GM23338 (cell line): ENCODE measurements at regions not wholly inside any gene's neighbourhood (a gene's known extent, or its start where the extent isn't known, plus 50 kb on each side); places are given as distances from the start of the nearest gene placed in this dataset.

Experiments
- ATAC-seq: fragments of 200-7000 bp; cut with Tn5 transposase; 3 replicates; pipeline ENCODE4 v1.9.1; 2020
- DNase-seq: peaks from one replicate; pipeline ENCODE4 v3.0.0-alpha.2; 2015; ENCODE audit warnings: low spot score
- H2AFZ ChIP-seq: fragments of 200-600 bp; sonication (generic); 2 replicates; pipeline ENCODE4 v1.8.0; 2016; ENCODE audit warnings: antibody characterized with exemption, mild to moderate bottlenecking, moderate library complexity
- H3F3A ChIP-seq: fragments of 200-600 bp; sonication (generic); replicated peaks from 2 replicates; pipeline ENCODE4 v1.8.0; 2017; ENCODE audit warnings: antibody characterized with exemption, mixed run types, low read depth
- H3K27ac ChIP-seq: fragments of 200-600 bp; sonication (generic); 2 replicates; pipeline ENCODE4 v1.6.1; 2016; ENCODE audit warnings: low read depth
- H3K27me3 ChIP-seq: fragments of 200-600 bp; sonication (generic); 2 replicates; pipeline ENCODE4 v1.8.0; 2016; ENCODE audit warnings: mild to moderate bottlenecking, mixed run types, moderate library complexity; ENCODE audit not compliant: insufficient read depth
- H3K36me3 ChIP-seq: fragments of 200-600 bp; sonication (generic); 2 replicates; pipeline ENCODE4 v1.8.0; 2016; ENCODE audit warnings: mild to moderate bottlenecking; ENCODE audit not compliant: insufficient read depth
- H3K4me1 ChIP-seq: fragments of 200-600 bp; sonication (generic); 2 replicates; pipeline ENCODE4 v1.8.0; 2016; ENCODE audit warnings: mild to moderate bottlenecking, moderate library complexity; ENCODE audit not compliant: insufficient read depth
- H3K4me2 ChIP-seq: fragments of 200-600 bp; sonication (generic); 2 replicates; pipeline ENCODE4 v1.7.1; 2017; ENCODE audit warnings: mixed run types
- H3K4me3 ChIP-seq: fragments of 200-600 bp; sonication (generic); 2 replicates; pipeline ENCODE4 v1.6.1; 2016; ENCODE audit warnings: mixed run types
- H3K79me2 ChIP-seq: fragments of 200-600 bp; sonication (generic); replicated peaks from 2 replicates; pipeline ENCODE4 v1.8.0; 2017; ENCODE audit warnings: mild to moderate bottlenecking; ENCODE audit not compliant: insufficient read depth
- H3K9me2 ChIP-seq: fragments of 200-600 bp; sonication (generic); 2 replicates; pipeline ENCODE4 v1.8.0; 2017; ENCODE audit not compliant: insufficient read depth
- H4K20me1 ChIP-seq: fragments of 200-600 bp; sonication (generic); replicated peaks from 2 replicates; pipeline ENCODE4 v1.8.0; 2017; ENCODE audit warnings: mild to moderate bottlenecking; ENCODE audit not compliant: insufficient read depth
- H3K27ac Mint-ChIP-seq: 2 replicates; pipeline ENCODE4 v1.8.0; 2020; ENCODE audit warnings: inconsistent platforms, mild to moderate bottlenecking, moderate library complexity, mixed read lengths
- H3K27me3 Mint-ChIP-seq: 3 replicates; pipeline ENCODE4 v1.8.0; 2022; ENCODE audit warnings: low read depth, mild to moderate bottlenecking, moderate library complexity, mixed read lengths, inconsistent platforms; ENCODE audit not compliant: insufficient read depth, poor library complexity
- H3K36me3 Mint-ChIP-seq: 3 replicates; pipeline ENCODE4 v1.8.0; 2021; ENCODE audit warnings: low read depth, mild to moderate bottlenecking, inconsistent platforms, moderate library complexity, mixed read lengths
- H3K4me1 Mint-ChIP-seq: 3 replicates; pipeline ENCODE4 v1.8.0; 2020; ENCODE audit warnings: mild to moderate bottlenecking, inconsistent platforms, mixed read lengths
- H3K4me3 Mint-ChIP-seq: 3 replicates; pipeline ENCODE4 v1.8.0; 2021; ENCODE audit warnings: moderate library complexity, mild to moderate bottlenecking, inconsistent platforms, mixed read lengths
- H3K9me3 Mint-ChIP-seq: 3 replicates; pipeline ENCODE4 v1.8.0; 2020; ENCODE audit warnings: moderate library complexity, mild to moderate bottlenecking, inconsistent platforms, mixed read lengths
- CREB1 ChIP-seq: fragments of 250-450 bp; sonication (Bioruptor Pico); IDR thresholded peaks from 2 replicates; pipeline ENCODE4 v1.5.0; 2020; ENCODE audit warnings: low read depth, mild to moderate bottlenecking, moderate library complexity
- CTCF ChIP-seq, 2 experiments: fragments of 200-600 bp in 1 of 2; sonication (generic) in 1 of 2; conservative IDR thresholded peaks; 2 replicates each; pipeline versions ENCODE4 v1.5.1 to v1.6.1; 2016 to 2017; ENCODE audit warnings: antibody characterized with exemption in 2 of 2, low read depth in 2 of 2, mild to moderate bottlenecking in 2 of 2, moderate library complexity in 1 of 2
- ETS1 ChIP-seq: IDR thresholded peaks from 2 replicates; pipeline ENCODE4 v1.6.1; 2016; ENCODE audit warnings: antibody characterized with exemption
- EZH2 ChIP-seq: fragments of 200-600 bp; sonication (generic); IDR thresholded peaks from one replicate; pipeline ENCODE4 v1.8.0; 2017; ENCODE audit warnings: antibody characterized with exemption, mild to moderate bottlenecking, low read depth; ENCODE audit not compliant: unreplicated experiment
- EZH2phosphoT487 ChIP-seq: fragments of 200-600 bp; sonication (generic); IDR thresholded peaks from one replicate; pipeline ENCODE4 v1.8.1; 2018; ENCODE audit warnings: antibody characterized with exemption; ENCODE audit not compliant: unreplicated experiment
- JUNB ChIP-seq: IDR thresholded peaks from one replicate; pipeline ENCODE4 v1.6.1; 2016; ENCODE audit warnings: antibody characterized with exemption; ENCODE audit not compliant: unreplicated experiment
- NANOG ChIP-seq: IDR thresholded peaks from 2 replicates; pipeline ENCODE4 v1.6.1; 2016; ENCODE audit warnings: antibody characterized with exemption, borderline replicate concordance
- POLR2AphosphoS5 ChIP-seq: IDR thresholded peaks from 2 replicates; pipeline ENCODE4 v1.6.1; 2016; ENCODE audit warnings: antibody characterized with exemption, low read depth
- REST ChIP-seq: IDR thresholded peaks from one replicate; pipeline ENCODE4 v1.6.1; 2018; ENCODE audit warnings: antibody characterized with exemption; ENCODE audit not compliant: unreplicated experiment
- STAT1 ChIP-seq: IDR thresholded peaks from one replicate; pipeline ENCODE4 v1.6.1; 2016; ENCODE audit warnings: antibody characterized with exemption; ENCODE audit not compliant: unreplicated experiment
- ZNF114 ChIP-seq: fragments of 250-450 bp; sonication (Bioruptor Pico); IDR thresholded peaks from 2 replicates; pipeline ENCODE4 v1.5.0; 2020; ENCODE audit warnings: mild to moderate bottlenecking, moderate library complexity
- ZNF331 ChIP-seq: fragments of 250-450 bp; sonication (Bioruptor Pico); IDR thresholded peaks from 2 replicates; pipeline ENCODE4 v1.5.0; 2020; ENCODE audit warnings: low read depth, mild to moderate bottlenecking, moderate library complexity
- ZNF462 ChIP-seq: fragments of 250-450 bp; sonication (Bioruptor Pico); IDR thresholded peaks from 2 replicates; pipeline ENCODE4 v1.5.0; 2020; ENCODE audit warnings: mild to moderate bottlenecking, moderate library complexity

- Mint-ChIP-seq H3K36me3 (no peaks in the 10 kb centered on the region), H3K27me3 (no peaks in the 10 kb centered on the region), H3K9me3 (no peaks in the 10 kb centered on the region; the same call in 2 of the 3 replicates), H3K27ac (no peak overlapping the region), H3K4me1 (no peaks in the 10 kb centered on the region), H3K4me3 (no peak overlapping the region)
- Histone ChIP-seq H3K79me2 (no peaks in the 10 kb centered on the region), H3K4me2 (no peak overlapping the region), H3K36me3 (no peaks in the 10 kb centered on the region), H3K9me2 (no peaks in the 10 kb centered on the region), H3K4me3 (no peak overlapping the region), H3K27ac (no peak overlapping the region), H3F3A (no peaks in the 10 kb centered on the region), H3K27me3 (no peaks in the 10 kb centered on the region), H2AFZ (no peak overlapping the region), H4K20me1 (no peaks in the 10 kb centered on the region), H3K4me1 (no peaks in the 10 kb centered on the region)
- TF ChIP-seq ZNF331, result no peak
- no peak for TF ChIP-seq EZH2
- TF ChIP-seq CREB1 (CRISPR knock-in tag), result no peak
- TF ChIP-seq ZNF462 (CRISPR knock-in tag), result no peak
- TF ChIP-seq CTCF (conservative IDR thresholded peaks at IDR 0.05; ENCODE audit: low read depth in 2 of 2), result no peak
- no peak for TF ChIP-seq EZH2phosphoT487
- TF ChIP-seq NANOG, result no peak
- no peak for TF ChIP-seq REST
- no peak for TF ChIP-seq ZNF114
- TF ChIP-seq STAT1, result no peak
- TF ChIP-seq ETS1, result no peak
- no peak for TF ChIP-seq JUNB
- TF ChIP-seq POLR2AphosphoS5, result no peak
- DNase-seq, result no peak
- no peak for ATAC-seq
These were observed 107.9 kb downstream of the S1PR1 start for GRCh38 chr1:101344745-101345144.
